ENCODE measurements at regions not wholly inside any gene's neighbourhood (a gene's known extent, or its start where the extent isn't known, plus 50 kb on each side); places are given as distances from the start of the nearest gene placed in this dataset.
"Not testable (repeated sequence)": the region's sequence is repeated elsewhere in the genome, so short reads cannot be mapped to it uniquely, and the experiment has no call there.

DNA sequence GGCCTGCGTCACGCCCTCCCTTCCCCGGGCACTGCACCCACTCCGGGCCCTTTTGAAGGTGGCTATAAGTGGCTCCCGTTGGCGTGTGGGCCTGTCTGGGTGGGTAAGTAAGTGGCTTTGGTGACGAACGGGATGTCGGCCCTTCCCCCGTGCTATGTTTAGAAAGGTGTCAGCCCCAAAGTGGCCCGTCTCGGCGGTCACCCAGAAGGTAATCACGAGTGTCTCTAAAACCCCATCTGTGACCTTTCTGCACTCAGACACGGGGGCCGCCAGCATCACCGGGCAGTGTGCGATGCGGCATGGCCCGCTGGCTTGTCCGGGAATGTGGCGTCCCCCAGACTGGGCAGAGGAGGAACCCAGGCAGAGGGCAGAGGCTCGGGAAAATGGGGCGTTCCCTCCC is 88.2 kb downstream of the IRX5 start:
- intact Hi-C loops (cut with micrococcal nuclease), result no loop called here
- Histone ChIP-seq H3K9ac (ENCODE audit: low read length) (no peak overlapping the region), H3K4me3 (ENCODE audit: low read length) (no peak overlapping the region), H2AFZ (ENCODE audit: low read length) (no peak overlapping the region), H3K9me2 (replicated peaks; ENCODE audit: low read length) (no peaks in the 10 kb centered on the region), H3K27ac (ENCODE audit: low read length) (no peak overlapping the region), H4K20me1 (ENCODE audit: low read length) (no peaks in the 10 kb centered on the region), H3K36me3 (ENCODE audit: low read depth, low read length) (no peaks in the 10 kb centered on the region), H3K79me2 (ENCODE audit: low read length) (no peaks in the 10 kb centered on the region), H3F3A (ENCODE audit: low read length, unreplicated experiment) (no peaks in the 10 kb centered on the region), H3K9me3 (ENCODE audit: low read length) (no peaks in the 10 kb centered on the region), H3K4me1 (ENCODE audit: insufficient read depth, low read length) (no peaks in the 10 kb centered on the region), H3K27me3 (ENCODE audit: low read length) (no peaks in the 10 kb centered on the region), H3K4me2 (ENCODE audit: low read length) (no peak overlapping the region)
- ATAC-seq (no peak), DNase-seq (no peak)
- TF ChIP-seq EZH2 (IDR thresholded peaks at IDR 0.05; ENCODE audit: low read length, unreplicated experiment) (no peak), EZH2phosphoT487 (IDR thresholded peaks at IDR 0.05; ENCODE audit: borderline replicate concordance, low read length) (no peak)
- TF ChIP-seq, protein P1, sequence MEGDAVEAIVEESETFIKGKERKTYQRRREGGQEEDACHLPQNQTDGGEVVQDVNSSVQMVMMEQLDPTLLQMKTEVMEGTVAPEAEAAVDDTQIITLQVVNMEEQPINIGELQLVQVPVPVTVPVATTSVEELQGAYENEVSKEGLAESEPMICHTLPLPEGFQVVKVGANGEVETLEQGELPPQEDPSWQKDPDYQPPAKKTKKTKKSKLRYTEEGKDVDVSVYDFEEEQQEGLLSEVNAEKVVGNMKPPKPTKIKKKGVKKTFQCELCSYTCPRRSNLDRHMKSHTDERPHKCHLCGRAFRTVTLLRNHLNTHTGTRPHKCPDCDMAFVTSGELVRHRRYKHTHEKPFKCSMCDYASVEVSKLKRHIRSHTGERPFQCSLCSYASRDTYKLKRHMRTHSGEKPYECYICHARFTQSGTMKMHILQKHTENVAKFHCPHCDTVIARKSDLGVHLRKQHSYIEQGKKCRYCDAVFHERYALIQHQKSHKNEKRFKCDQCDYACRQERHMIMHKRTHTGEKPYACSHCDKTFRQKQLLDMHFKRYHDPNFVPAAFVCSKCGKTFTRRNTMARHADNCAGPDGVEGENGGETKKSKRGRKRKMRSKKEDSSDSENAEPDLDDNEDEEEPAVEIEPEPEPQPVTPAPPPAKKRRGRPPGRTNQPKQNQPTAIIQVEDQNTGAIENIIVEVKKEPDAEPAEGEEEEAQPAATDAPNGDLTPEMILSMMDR (conservative IDR thresholded peaks at IDR 0.05; ENCODE audit: low read depth, low read length), result no peak
- POLR2A ChIA-PET (ENCODE audit: unreplicated experiment), result no interaction called here
- no TSS peak for BruUV-seq (replicated peaks)
- CTCF ChIA-PET, result no interaction called here

- DNase-seq (no peak), ATAC-seq (no peak)
- H3K27me3 ChIP-seq (ENCODE audit: low read length), result no peaks in the 10 kb centered on the region
- intact Hi-C loops (cut with micrococcal nuclease), result no loop called here
- ChIA-PET CTCF (no interaction called here), POLR2A (ENCODE audit: unreplicated experiment) (no interaction called here)
- BruUV-seq (replicated peaks), result no TSS peak
- TF ChIP-seq, protein P1 (conservative IDR thresholded peaks at IDR 0.05; ENCODE audit: low read depth, low read length), result no peak
- TF ChIP-seq EZH2phosphoT487 (IDR thresholded peaks at IDR 0.05; ENCODE audit: borderline replicate concordance, low read length) (no peak), EZH2 (IDR thresholded peaks at IDR 0.05; ENCODE audit: low read length, unreplicated experiment) (no peak)
- no peaks in the 10 kb centered on the region for H3K9me2 ChIP-seq (replicated peaks; ENCODE audit: low read length)
- H3F3A ChIP-seq (ENCODE audit: low read length, unreplicated experiment), result no peaks in the 10 kb centered on the region
- no peak overlapping the region for H3K4me2 ChIP-seq (ENCODE audit: low read length)
- no peak overlapping the region for H2AFZ ChIP-seq (ENCODE audit: low read length)
- H3K9me3 ChIP-seq (ENCODE audit: low read length), result no peaks in the 10 kb centered on the region
- H3K9ac ChIP-seq (ENCODE audit: low read length), result no peak overlapping the region
- no peaks in the 10 kb centered on the region for H4K20me1 ChIP-seq (ENCODE audit: low read length)
- no peaks in the 10 kb centered on the region for H3K4me1 ChIP-seq (ENCODE audit: insufficient read depth, low read length)
- no peak overlapping the region for H3K4me3 ChIP-seq (ENCODE audit: low read length)
- H3K27ac ChIP-seq (ENCODE audit: low read length), result no peak overlapping the region
- H3K79me2 ChIP-seq (ENCODE audit: low read length), result no peaks in the 10 kb centered on the region
- no peaks in the 10 kb centered on the region for H3K36me3 ChIP-seq (ENCODE audit: low read depth, low read length)
Observed at GRCh38 chr16:55019419-55020131, 88.9 kb downstream of the IRX5 start.

GRCh38 chr16:55021595-55022475 is 91.2 kb downstream of the IRX5 start:
- no peak overlapping the region for H2AFZ ChIP-seq (ENCODE audit: low read length)
- no peak overlapping the region for H3K27ac ChIP-seq (ENCODE audit: low read length)
- no peak overlapping the region for H3K4me2 ChIP-seq (ENCODE audit: low read length)
- no peak overlapping the region for H3K4me3 ChIP-seq (ENCODE audit: low read length)
- H3K9ac ChIP-seq (ENCODE audit: low read length), result no peak overlapping the region
- POLR2A ChIA-PET (ENCODE audit: unreplicated experiment), result no interaction called here
- TF ChIP-seq, protein P1 (conservative IDR thresholded peaks at IDR 0.05; ENCODE audit: low read depth, low read length), result no peak
- no peak for TF ChIP-seq EZH2phosphoT487 (IDR thresholded peaks at IDR 0.05; ENCODE audit: borderline replicate concordance, low read length)
- no peak for TF ChIP-seq EZH2 (IDR thresholded peaks at IDR 0.05; ENCODE audit: low read length, unreplicated experiment)
- no peaks in the 10 kb centered on the region for H3K27me3 ChIP-seq (ENCODE audit: low read length)
- no peaks in the 10 kb centered on the region for H3K4me1 ChIP-seq (ENCODE audit: insufficient read depth, low read length)
- no peaks in the 10 kb centered on the region for H3K9me3 ChIP-seq (ENCODE audit: low read length)
- no peaks in the 10 kb centered on the region for H3K9me2 ChIP-seq (replicated peaks; ENCODE audit: low read length)
- H4K20me1 ChIP-seq (ENCODE audit: low read length), result no peaks in the 10 kb centered on the region
- no TSS peak for BruUV-seq (replicated peaks)
- DNase-seq (peak; percentile 13), ATAC-seq (no peak)
- no peaks in the 10 kb centered on the region for H3F3A ChIP-seq (ENCODE audit: low read length, unreplicated experiment)
- intact Hi-C loops (cut with micrococcal nuclease), result no loop called here
- no peaks in the 10 kb centered on the region for H3K79me2 ChIP-seq (ENCODE audit: low read length)
- no peaks in the 10 kb centered on the region for H3K36me3 ChIP-seq (ENCODE audit: low read depth, low read length)
- CTCF ChIA-PET, result no interaction called here

DNA sequence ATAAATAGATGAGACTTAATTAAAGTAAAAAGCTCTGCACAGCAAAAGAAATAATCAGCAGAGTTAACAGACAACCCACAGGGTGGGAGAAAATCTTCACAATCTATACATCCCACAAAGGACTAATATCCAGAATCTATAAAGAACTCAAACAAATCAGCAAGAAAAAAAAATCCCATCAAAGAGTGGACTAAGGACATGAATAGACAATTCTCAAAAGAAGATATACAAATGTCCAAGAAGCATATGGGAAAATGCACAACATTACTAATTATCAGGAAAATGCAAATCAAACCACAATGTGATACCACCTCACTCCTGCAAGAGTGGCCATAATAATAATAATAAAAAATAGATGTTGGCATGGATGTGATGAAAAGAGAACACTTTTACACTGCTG is 96.6 kb downstream of the IRX5 start:
- H3K4me3 ChIP-seq (ENCODE audit: low read length); H3F3A ChIP-seq (ENCODE audit: low read length, unreplicated experiment); DNase-seq; ATAC-seq; BruUV-seq (replicated peaks); H3K9ac ChIP-seq (ENCODE audit: low read length); POLR2A ChIA-PET (ENCODE audit: unreplicated experiment); H2AFZ ChIP-seq (ENCODE audit: low read length); H3K4me2 ChIP-seq (ENCODE audit: low read length); H3K27ac ChIP-seq (ENCODE audit: low read length); CTCF ChIA-PET; H3K36me3 ChIP-seq (ENCODE audit: low read depth, low read length); H3K9me3 ChIP-seq (ENCODE audit: low read length); intact Hi-C loops (cut with micrococcal nuclease); H3K9me2 ChIP-seq (replicated peaks; ENCODE audit: low read length); H3K4me1 ChIP-seq (ENCODE audit: insufficient read depth, low read length); H3K79me2 ChIP-seq (ENCODE audit: low read length); H4K20me1 ChIP-seq (ENCODE audit: low read length); H3K27me3 ChIP-seq (ENCODE audit: low read length): not testable (repeated sequence)
